GM23338 (cell line): ENCODE measurements at regions not wholly inside any gene's neighbourhood (a gene's known extent, or its start where the extent isn't known, plus 50 kb on each side); places are given as distances from the start of the nearest gene placed in this dataset.

Experiments
- ATAC-seq: fragments of 200-7000 bp; cut with Tn5 transposase; 3 replicates; pipeline ENCODE4 v1.9.1; 2020
- DNase-seq: peaks from one replicate; pipeline ENCODE4 v3.0.0-alpha.2; 2015; ENCODE audit warnings: low spot score
- H2AFZ ChIP-seq: fragments of 200-600 bp; sonication (generic); 2 replicates; pipeline ENCODE4 v1.8.0; 2016; ENCODE audit warnings: antibody characterized with exemption, mild to moderate bottlenecking, moderate library complexity
- H3F3A ChIP-seq: fragments of 200-600 bp; sonication (generic); replicated peaks from 2 replicates; pipeline ENCODE4 v1.8.0; 2017; ENCODE audit warnings: antibody characterized with exemption, mixed run types, low read depth
- H3K27ac ChIP-seq: fragments of 200-600 bp; sonication (generic); 2 replicates; pipeline ENCODE4 v1.6.1; 2016; ENCODE audit warnings: low read depth
- H3K27me3 ChIP-seq: fragments of 200-600 bp; sonication (generic); 2 replicates; pipeline ENCODE4 v1.8.0; 2016; ENCODE audit warnings: mild to moderate bottlenecking, mixed run types, moderate library complexity; ENCODE audit not compliant: insufficient read depth
- H3K36me3 ChIP-seq: fragments of 200-600 bp; sonication (generic); 2 replicates; pipeline ENCODE4 v1.8.0; 2016; ENCODE audit warnings: mild to moderate bottlenecking; ENCODE audit not compliant: insufficient read depth
- H3K4me1 ChIP-seq: fragments of 200-600 bp; sonication (generic); 2 replicates; pipeline ENCODE4 v1.8.0; 2016; ENCODE audit warnings: mild to moderate bottlenecking, moderate library complexity; ENCODE audit not compliant: insufficient read depth
- H3K4me2 ChIP-seq: fragments of 200-600 bp; sonication (generic); 2 replicates; pipeline ENCODE4 v1.7.1; 2017; ENCODE audit warnings: mixed run types
- H3K4me3 ChIP-seq: fragments of 200-600 bp; sonication (generic); 2 replicates; pipeline ENCODE4 v1.6.1; 2016; ENCODE audit warnings: mixed run types
- H3K79me2 ChIP-seq: fragments of 200-600 bp; sonication (generic); replicated peaks from 2 replicates; pipeline ENCODE4 v1.8.0; 2017; ENCODE audit warnings: mild to moderate bottlenecking; ENCODE audit not compliant: insufficient read depth
- H3K9me2 ChIP-seq: fragments of 200-600 bp; sonication (generic); 2 replicates; pipeline ENCODE4 v1.8.0; 2017; ENCODE audit not compliant: insufficient read depth
- H4K20me1 ChIP-seq: fragments of 200-600 bp; sonication (generic); replicated peaks from 2 replicates; pipeline ENCODE4 v1.8.0; 2017; ENCODE audit warnings: mild to moderate bottlenecking; ENCODE audit not compliant: insufficient read depth
- H3K27ac Mint-ChIP-seq: 2 replicates; pipeline ENCODE4 v1.8.0; 2020; ENCODE audit warnings: inconsistent platforms, mild to moderate bottlenecking, moderate library complexity, mixed read lengths
- H3K27me3 Mint-ChIP-seq: 3 replicates; pipeline ENCODE4 v1.8.0; 2022; ENCODE audit warnings: low read depth, mild to moderate bottlenecking, moderate library complexity, mixed read lengths, inconsistent platforms; ENCODE audit not compliant: insufficient read depth, poor library complexity
- H3K36me3 Mint-ChIP-seq: 3 replicates; pipeline ENCODE4 v1.8.0; 2021; ENCODE audit warnings: low read depth, mild to moderate bottlenecking, inconsistent platforms, moderate library complexity, mixed read lengths
- H3K4me1 Mint-ChIP-seq: 3 replicates; pipeline ENCODE4 v1.8.0; 2020; ENCODE audit warnings: mild to moderate bottlenecking, inconsistent platforms, mixed read lengths
- H3K4me3 Mint-ChIP-seq: 3 replicates; pipeline ENCODE4 v1.8.0; 2021; ENCODE audit warnings: moderate library complexity, mild to moderate bottlenecking, inconsistent platforms, mixed read lengths
- H3K9me3 Mint-ChIP-seq: 3 replicates; pipeline ENCODE4 v1.8.0; 2020; ENCODE audit warnings: moderate library complexity, mild to moderate bottlenecking, inconsistent platforms, mixed read lengths
- CREB1 ChIP-seq: fragments of 250-450 bp; sonication (Bioruptor Pico); IDR thresholded peaks from 2 replicates; pipeline ENCODE4 v1.5.0; 2020; ENCODE audit warnings: low read depth, mild to moderate bottlenecking, moderate library complexity
- ETS1 ChIP-seq: IDR thresholded peaks from 2 replicates; pipeline ENCODE4 v1.6.1; 2016; ENCODE audit warnings: antibody characterized with exemption
- JUNB ChIP-seq: IDR thresholded peaks from one replicate; pipeline ENCODE4 v1.6.1; 2016; ENCODE audit warnings: antibody characterized with exemption; ENCODE audit not compliant: unreplicated experiment
- NANOG ChIP-seq: IDR thresholded peaks from 2 replicates; pipeline ENCODE4 v1.6.1; 2016; ENCODE audit warnings: antibody characterized with exemption, borderline replicate concordance
- STAT1 ChIP-seq: IDR thresholded peaks from one replicate; pipeline ENCODE4 v1.6.1; 2016; ENCODE audit warnings: antibody characterized with exemption; ENCODE audit not compliant: unreplicated experiment
- ZNF114 ChIP-seq: fragments of 250-450 bp; sonication (Bioruptor Pico); IDR thresholded peaks from 2 replicates; pipeline ENCODE4 v1.5.0; 2020; ENCODE audit warnings: mild to moderate bottlenecking, moderate library complexity
- ZNF462 ChIP-seq: fragments of 250-450 bp; sonication (Bioruptor Pico); IDR thresholded peaks from 2 replicates; pipeline ENCODE4 v1.5.0; 2020; ENCODE audit warnings: mild to moderate bottlenecking, moderate library complexity

- TF ChIP-seq ZNF462 (CRISPR knock-in tag) (no peak), ZNF114 (no peak), CREB1 (CRISPR knock-in tag) (no peak), JUNB (no peak), STAT1 (no peak), NANOG (no peak), ETS1 (no peak)
- no peaks in the 10 kb centered on the region; the same call in 1 of the 2 replicates for H3K36me3 ChIP-seq
- no peak for ATAC-seq
- Mint-ChIP-seq H3K36me3 (no peaks in the 10 kb centered on the region), H3K27me3 (no peaks in the 10 kb centered on the region), H3K27ac (no peak overlapping the region), H3K4me1 (no peaks in the 10 kb centered on the region), H3K4me3 (no peak overlapping the region), H3K9me3 (no peaks in the 10 kb centered on the region; the same call in 1 of the 3 replicates)
- no peaks in the 10 kb centered on the region for H3K79me2 ChIP-seq
- DNase-seq = no peak
- H3K4me1 ChIP-seq = no peaks in the 10 kb centered on the region
- no peaks in the 10 kb centered on the region for H4K20me1 ChIP-seq
- H3K27ac ChIP-seq = no peak overlapping the region
- H3F3A ChIP-seq = no peaks in the 10 kb centered on the region
- H3K4me3 ChIP-seq = no peak overlapping the region
- no peaks in the 10 kb centered on the region for H3K27me3 ChIP-seq
- H2AFZ ChIP-seq = 0 out of 2 replicates have a peak overlapping the region, but pooled peaks have one; percentile 32
- no peak overlapping the region for H3K4me2 ChIP-seq
- H3K9me2 ChIP-seq = peaks cover 6% of the 10 kb centered on the region; the same call in 1 of the 2 replicates
These were observed 342.1 kb downstream of the TLE4 start for GRCh38 chr9:79913867-79914266.
